Spleen (tissue), 7 donors: ENCODE measurements at regions not wholly inside any gene's neighbourhood (a gene's known extent, or its start where the extent isn't known, plus 50 kb on each side); places are given as distances from the start of the nearest gene placed in this dataset.
"Not testable (repeated sequence)": the region's sequence is repeated elsewhere in the genome, so short reads cannot be mapped to it uniquely, and the experiment has no call there.

Experiments
- POLR2A ChIP-seq, 3 donors: fragments of 450-650 bp; IDR thresholded peaks; one replicate each; pipeline ENCODE4 v1.5.1; 2017; ENCODE audit warnings: antibody characterized with exemption in 3 of 3, mild to moderate bottlenecking in 1 of 3
- TF ChIP-seq, protein P1 (sequence below), 11 experiments: fragments of 200-600 bp in 7 of 11; fragments of 450-650 bp in 4 of 11; sonication (generic) in 4 of 11; IDR thresholded peaks in 8 of 11; conservative IDR thresholded peaks in 3 of 11; 1 replicate in 7 of 11; 2 replicates in 4 of 11; pipeline versions ENCODE4 v1.4.0 to v1.8.0; 2016 to 2021; ENCODE audit warnings: antibody characterized with exemption in 11 of 11, inconsistent platforms in 4 of 11, mild to moderate bottlenecking in 1 of 11
- donor health status: DM: no; HTN: no; CAD: no; lungs with moderate emphysema.
- donor health status: DM: no; HTN: no; CAD: no.
- donor health status: DM: no; HTN: no; CAD: no.

DNA sequence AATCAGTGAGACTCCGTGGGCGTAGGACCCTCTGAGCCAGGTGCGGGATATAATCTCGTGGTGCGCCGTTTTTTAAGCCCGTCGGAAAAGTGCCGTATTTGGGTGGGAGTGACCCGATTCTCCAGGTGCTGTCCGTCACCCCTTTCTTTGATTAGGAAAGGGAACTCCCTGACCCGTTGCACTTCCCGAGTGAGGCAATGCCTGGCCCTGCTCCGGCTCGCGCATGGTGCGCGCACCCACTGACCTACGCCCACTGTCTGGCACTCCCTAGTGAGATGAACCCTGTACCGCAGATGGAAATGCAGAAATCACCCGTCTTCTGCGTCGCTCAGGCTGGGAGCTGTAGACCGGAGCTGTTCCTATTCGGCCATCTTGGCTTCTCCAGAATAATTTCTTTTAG is 612.3 kb downstream of the RAPGEF2 start:
- TF ChIP-seq, protein P1, sequence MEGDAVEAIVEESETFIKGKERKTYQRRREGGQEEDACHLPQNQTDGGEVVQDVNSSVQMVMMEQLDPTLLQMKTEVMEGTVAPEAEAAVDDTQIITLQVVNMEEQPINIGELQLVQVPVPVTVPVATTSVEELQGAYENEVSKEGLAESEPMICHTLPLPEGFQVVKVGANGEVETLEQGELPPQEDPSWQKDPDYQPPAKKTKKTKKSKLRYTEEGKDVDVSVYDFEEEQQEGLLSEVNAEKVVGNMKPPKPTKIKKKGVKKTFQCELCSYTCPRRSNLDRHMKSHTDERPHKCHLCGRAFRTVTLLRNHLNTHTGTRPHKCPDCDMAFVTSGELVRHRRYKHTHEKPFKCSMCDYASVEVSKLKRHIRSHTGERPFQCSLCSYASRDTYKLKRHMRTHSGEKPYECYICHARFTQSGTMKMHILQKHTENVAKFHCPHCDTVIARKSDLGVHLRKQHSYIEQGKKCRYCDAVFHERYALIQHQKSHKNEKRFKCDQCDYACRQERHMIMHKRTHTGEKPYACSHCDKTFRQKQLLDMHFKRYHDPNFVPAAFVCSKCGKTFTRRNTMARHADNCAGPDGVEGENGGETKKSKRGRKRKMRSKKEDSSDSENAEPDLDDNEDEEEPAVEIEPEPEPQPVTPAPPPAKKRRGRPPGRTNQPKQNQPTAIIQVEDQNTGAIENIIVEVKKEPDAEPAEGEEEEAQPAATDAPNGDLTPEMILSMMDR (IDR thresholded peaks at IDR 0.05 in 8 of 11, conservative IDR thresholded peaks at IDR 0.05 in 3 of 11) = not testable (repeated sequence)
- not testable (repeated sequence) for TF ChIP-seq POLR2A (IDR thresholded peaks at IDR 0.05)
